ENCODE measurements at regions not wholly inside any gene's neighbourhood (a gene's known extent, or its start where the extent isn't known, plus 50 kb on each side); places are given as distances from the start of the nearest gene placed in this dataset.

- peaks cover 2% of the 10 kb centered on the region for H3K4me1 ChIP-seq (ENCODE audit: control insufficient read depth, extremely low read depth, insufficient read depth, low read length)
- no peak overlapping the region for H3K9ac ChIP-seq (ENCODE audit: insufficient read depth, low read length)
- H3K27ac ChIP-seq (ENCODE audit: insufficient read depth, low read length) = no peak overlapping the region
- no peaks in the 10 kb centered on the region for H3K79me2 ChIP-seq (ENCODE audit: control insufficient read depth, insufficient read depth, low read length)
- H3K4me2 ChIP-seq (ENCODE audit: extremely low read depth, insufficient read depth, low read length) = no peak overlapping the region
- no peak for DNase-seq (ENCODE audit: low read depth in 2 of 2)
- no peaks in the 10 kb centered on the region for H3K9me3 ChIP-seq (ENCODE audit: control insufficient read depth, insufficient read depth, low read depth, low read length)
- H2AFZ ChIP-seq (ENCODE audit: low read length) = no peak overlapping the region
- no peaks in the 10 kb centered on the region for H4K20me1 ChIP-seq (ENCODE audit: control insufficient read depth, extremely low read depth, insufficient read depth, low read length)
- TF ChIP-seq CTCF (conservative IDR thresholded peaks at IDR 0.05 in 1 of 2, IDR thresholded peaks at IDR 0.05 in 1 of 2; ENCODE audit: low read depth in 1 of 2, low read length in 2 of 2) = no peak
- no peak for TF ChIP-seq EZH2 (IDR thresholded peaks at IDR 0.05; ENCODE audit: low read length, missing control alignments)
- H3K36me3 ChIP-seq (ENCODE audit: control insufficient read depth, insufficient read depth, low read length) = no peaks in the 10 kb centered on the region
- no peaks in the 10 kb centered on the region for H3K27me3 ChIP-seq (ENCODE audit: control insufficient read depth, insufficient read depth, low read length)
- H3K4me3 ChIP-seq (replicated peaks in 1 of 4; ENCODE audit: control extremely low read depth in 1 of 4, insufficient read depth in 1 of 4, low read depth in 3 of 4, low read length in 4 of 4) = no peak overlapping the region
Observed at GRCh38 chr1:8185400-8185799, 132.5 kb upstream of the SLC45A1 start.

DNA sequence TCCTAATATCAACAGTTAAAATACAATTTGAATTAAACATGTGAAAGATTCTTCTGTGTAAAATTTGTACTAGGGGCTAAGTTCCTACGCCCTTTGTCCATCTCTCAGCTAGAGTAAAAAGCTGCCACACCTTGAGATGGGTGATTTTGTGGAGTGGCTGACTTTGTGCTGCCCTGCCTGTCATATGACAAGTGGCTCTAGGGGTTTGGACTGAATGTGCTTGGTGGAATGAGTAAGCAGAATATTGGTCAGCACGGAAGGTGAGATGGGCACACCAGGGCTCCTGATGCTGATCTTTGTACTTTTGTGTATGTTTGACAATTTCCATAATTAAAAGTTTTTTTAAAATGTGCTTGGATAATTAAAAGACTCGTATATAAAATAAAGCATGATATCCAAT is 133.6 kb upstream of the SLC45A1 start:
- Histone ChIP-seq H2AFZ (ENCODE audit: low read length) (no peak overlapping the region), H3K9ac (ENCODE audit: insufficient read depth, low read length) (no peak overlapping the region), H3K36me3 (ENCODE audit: control insufficient read depth, insufficient read depth, low read length) (no peaks in the 10 kb centered on the region), H3K4me1 (ENCODE audit: control insufficient read depth, extremely low read depth, insufficient read depth, low read length) (no peaks in the 10 kb centered on the region), H3K79me2 (ENCODE audit: control insufficient read depth, insufficient read depth, low read length) (no peaks in the 10 kb centered on the region), H3K4me2 (ENCODE audit: extremely low read depth, insufficient read depth, low read length) (no peak overlapping the region), H3K27me3 (ENCODE audit: control insufficient read depth, insufficient read depth, low read length) (no peaks in the 10 kb centered on the region), H4K20me1 (ENCODE audit: control insufficient read depth, extremely low read depth, insufficient read depth, low read length) (no peaks in the 10 kb centered on the region), H3K27ac (ENCODE audit: insufficient read depth, low read length) (no peak overlapping the region), H3K4me3 (replicated peaks in 1 of 4; ENCODE audit: control extremely low read depth in 1 of 4, insufficient read depth in 1 of 4, low read depth in 3 of 4, low read length in 4 of 4) (no peak overlapping the region), H3K9me3 (ENCODE audit: control insufficient read depth, insufficient read depth, low read depth, low read length) (no peaks in the 10 kb centered on the region)
- no peak for TF ChIP-seq CTCF (conservative IDR thresholded peaks at IDR 0.05 in 1 of 2, IDR thresholded peaks at IDR 0.05 in 1 of 2; ENCODE audit: low read depth in 1 of 2, low read length in 2 of 2)
- TF ChIP-seq EZH2 (IDR thresholded peaks at IDR 0.05; ENCODE audit: low read length, missing control alignments) = no peak
- no peak for DNase-seq (ENCODE audit: low read depth in 2 of 2)

DNA sequence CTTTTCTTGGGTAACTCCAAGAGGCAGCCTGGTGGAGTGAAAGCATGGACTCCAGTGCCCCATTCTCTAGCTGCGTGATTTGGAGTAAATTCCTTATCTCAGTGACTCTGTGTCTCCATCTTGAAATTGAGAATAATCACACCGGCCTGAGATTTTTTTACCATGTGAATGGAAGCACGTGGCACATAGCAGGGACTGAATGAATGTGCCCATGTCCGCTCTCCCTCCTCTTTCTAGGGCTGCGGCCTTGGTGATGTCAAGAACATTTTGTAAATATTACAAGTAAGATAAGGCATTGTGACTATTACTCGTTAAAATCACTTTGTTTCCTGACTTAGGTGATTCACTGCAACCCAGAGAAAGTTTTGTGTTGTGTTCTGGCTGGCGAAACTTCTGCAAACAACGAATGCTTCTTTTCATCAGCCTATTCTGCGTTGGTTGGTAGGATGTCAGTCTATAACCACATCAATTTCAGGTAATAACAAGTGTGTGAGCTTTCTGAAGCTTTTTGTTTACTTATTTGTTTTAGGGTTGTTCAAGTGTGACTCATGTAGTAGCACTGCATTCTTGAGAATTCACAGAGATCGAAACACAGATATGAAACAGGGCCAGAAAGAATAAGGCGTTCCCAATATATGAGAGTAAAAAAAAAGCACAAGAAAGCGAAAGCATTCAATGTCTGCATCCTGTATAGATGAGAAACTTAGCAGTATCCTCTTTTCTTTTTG is 135.7 kb upstream of the SLC45A1 start:
- peak; percentile 80 to 93 for DNase-seq (ENCODE audit: low read depth in 2 of 2)
- Histone ChIP-seq H3K27me3 (ENCODE audit: control insufficient read depth, insufficient read depth, low read length) (no peaks in the 10 kb centered on the region), H3K79me2 (ENCODE audit: control insufficient read depth, insufficient read depth, low read length) (no peaks in the 10 kb centered on the region), H3K4me3 (replicated peaks in 1 of 4; ENCODE audit: control extremely low read depth in 1 of 4, insufficient read depth in 1 of 4, low read depth in 3 of 4, low read length in 4 of 4) (no peak overlapping the region), H4K20me1 (ENCODE audit: control insufficient read depth, extremely low read depth, insufficient read depth, low read length) (no peaks in the 10 kb centered on the region), H2AFZ (ENCODE audit: low read length) (no peak overlapping the region), H3K36me3 (ENCODE audit: control insufficient read depth, insufficient read depth, low read length) (no peaks in the 10 kb centered on the region), H3K4me2 (ENCODE audit: extremely low read depth, insufficient read depth, low read length) (no peak overlapping the region), H3K9ac (ENCODE audit: insufficient read depth, low read length) (no peak overlapping the region), H3K4me1 (ENCODE audit: control insufficient read depth, extremely low read depth, insufficient read depth, low read length) (no peaks in the 10 kb centered on the region), H3K27ac (ENCODE audit: insufficient read depth, low read length) (no peak overlapping the region), H3K9me3 (ENCODE audit: control insufficient read depth, insufficient read depth, low read depth, low read length) (no peaks in the 10 kb centered on the region)
- no peak for TF ChIP-seq CTCF (conservative IDR thresholded peaks at IDR 0.05 in 1 of 2, IDR thresholded peaks at IDR 0.05 in 1 of 2; ENCODE audit: low read depth in 1 of 2, low read length in 2 of 2)
- TF ChIP-seq EZH2 (IDR thresholded peaks at IDR 0.05; ENCODE audit: low read length, missing control alignments) = no peak
